ENCODE measurements at regions not wholly inside any gene's neighbourhood (a gene's known extent, or its start where the extent isn't known, plus 50 kb on each side); places are given as distances from the start of the nearest gene placed in this dataset.

GRCh38 chr9:3080951-3081350 lies 237.1 kb upstream of the PUM3 start:
- Histone ChIP-seq H3K9ac (ENCODE audit: low read depth, low read length, poor library complexity, severe bottlenecking) (no peak overlapping the region), H3K36me3 (ENCODE audit: insufficient read depth, low read length) (no peaks in the 10 kb centered on the region), H3K27me3 (ENCODE audit: insufficient read depth, low read length, poor library complexity, severe bottlenecking) (no peaks in the 10 kb centered on the region), H3K9me2 (replicated peaks; ENCODE audit: low read depth, low read length) (no peaks in the 10 kb centered on the region), H4K20me1 (ENCODE audit: insufficient read depth, low read length, poor library complexity, severe bottlenecking) (no peaks in the 10 kb centered on the region), H3K9me3 (ENCODE audit: insufficient read depth, low read depth, low read length) (no peaks in the 10 kb centered on the region), H3K79me2 (ENCODE audit: insufficient read depth, low read length) (no peaks in the 10 kb centered on the region), H3K4me1 (ENCODE audit: insufficient read depth, low read length, poor library complexity, severe bottlenecking) (no peaks in the 10 kb centered on the region), H2AFZ (ENCODE audit: low read length) (no peak overlapping the region), H3K4me2 (ENCODE audit: low read depth, low read length, poor library complexity, severe bottlenecking) (no peak overlapping the region), H3F3A (ENCODE audit: low read depth) (no peaks in the 10 kb centered on the region), H3K4me3 (ENCODE audit: low read length, poor library complexity, severe bottlenecking) (no peak overlapping the region)
- TF ChIP-seq CTCF (conservative IDR thresholded peaks at IDR 0.05; ENCODE audit: low read length) (no peak), EZH2phosphoT487 (IDR thresholded peaks at IDR 0.05; ENCODE audit: borderline replicate concordance) (no peak)

GRCh38 chr9:3074247-3074646 lies 230.4 kb upstream of the PUM3 start:
- H3K9me2 ChIP-seq (replicated peaks; ENCODE audit: low read depth, low read length), result no peaks in the 10 kb centered on the region
- H3K4me3 ChIP-seq (ENCODE audit: low read length, poor library complexity, severe bottlenecking), result no peak overlapping the region
- H3K36me3 ChIP-seq (ENCODE audit: insufficient read depth, low read length), result no peaks in the 10 kb centered on the region
- H3K9me3 ChIP-seq (ENCODE audit: insufficient read depth, low read depth, low read length), result no peaks in the 10 kb centered on the region
- no peaks in the 10 kb centered on the region for H4K20me1 ChIP-seq (ENCODE audit: insufficient read depth, low read length, poor library complexity, severe bottlenecking)
- no peaks in the 10 kb centered on the region for H3K79me2 ChIP-seq (ENCODE audit: insufficient read depth, low read length)
- H3K4me1 ChIP-seq (ENCODE audit: insufficient read depth, low read length, poor library complexity, severe bottlenecking), result no peaks in the 10 kb centered on the region
- no peak for TF ChIP-seq EZH2phosphoT487 (IDR thresholded peaks at IDR 0.05; ENCODE audit: borderline replicate concordance)
- no peak for TF ChIP-seq CTCF (conservative IDR thresholded peaks at IDR 0.05; ENCODE audit: low read length)
- H2AFZ ChIP-seq (ENCODE audit: low read length), result no peak overlapping the region
- no peaks in the 10 kb centered on the region for H3K27me3 ChIP-seq (ENCODE audit: insufficient read depth, low read length, poor library complexity, severe bottlenecking)
- no peak overlapping the region for H3K9ac ChIP-seq (ENCODE audit: low read depth, low read length, poor library complexity, severe bottlenecking)
- no peak overlapping the region for H3K4me2 ChIP-seq (ENCODE audit: low read depth, low read length, poor library complexity, severe bottlenecking)
- H3F3A ChIP-seq (ENCODE audit: low read depth), result no peaks in the 10 kb centered on the region

GRCh38 chr9:3066591-3066990 lies 222.7 kb upstream of the PUM3 start:
- H3K4me1 ChIP-seq (ENCODE audit: insufficient read depth, low read length, poor library complexity, severe bottlenecking), result no peaks in the 10 kb centered on the region
- H3K9me3 ChIP-seq (ENCODE audit: insufficient read depth, low read depth, low read length), result no peaks in the 10 kb centered on the region
- H4K20me1 ChIP-seq (ENCODE audit: insufficient read depth, low read length, poor library complexity, severe bottlenecking), result no peaks in the 10 kb centered on the region
- no peak overlapping the region for H3K4me2 ChIP-seq (ENCODE audit: low read depth, low read length, poor library complexity, severe bottlenecking)
- H3K36me3 ChIP-seq (ENCODE audit: insufficient read depth, low read length), result no peaks in the 10 kb centered on the region
- TF ChIP-seq EZH2phosphoT487 (IDR thresholded peaks at IDR 0.05; ENCODE audit: borderline replicate concordance) (no peak), CTCF (conservative IDR thresholded peaks at IDR 0.05; ENCODE audit: low read length) (no peak)
- no peak overlapping the region for H3K9ac ChIP-seq (ENCODE audit: low read depth, low read length, poor library complexity, severe bottlenecking)
- H3F3A ChIP-seq (ENCODE audit: low read depth), result no peaks in the 10 kb centered on the region
- H3K79me2 ChIP-seq (ENCODE audit: insufficient read depth, low read length), result no peaks in the 10 kb centered on the region
- H3K27me3 ChIP-seq (ENCODE audit: insufficient read depth, low read length, poor library complexity, severe bottlenecking), result no peaks in the 10 kb centered on the region
- no peak overlapping the region for H3K4me3 ChIP-seq (ENCODE audit: low read length, poor library complexity, severe bottlenecking)
- H3K9me2 ChIP-seq (replicated peaks; ENCODE audit: low read depth, low read length), result no peaks in the 10 kb centered on the region
- no peak overlapping the region for H2AFZ ChIP-seq (ENCODE audit: low read length)

All from Loucy (cell line).